Caki2 (cell line): ENCODE measurements at regions not wholly inside any gene's neighbourhood (a gene's known extent, or its start where the extent isn't known, plus 50 kb on each side); places are given as distances from the start of the nearest gene placed in this dataset.

Experiments used
- DNase-seq: peaks from one replicate; pipeline ENCODE4 v3.0.0-alpha.2; 2015; ENCODE audit warnings: low read depth
- in situ Hi-C: cut with HindIII; loops from 2 replicates; pipeline ENCODE4 v1.10.0; 2016; ENCODE audit warnings: low sequenced_read_pairs, low pct_unique_long_range_greater_than_20kb, mixed read lengths

DNA sequence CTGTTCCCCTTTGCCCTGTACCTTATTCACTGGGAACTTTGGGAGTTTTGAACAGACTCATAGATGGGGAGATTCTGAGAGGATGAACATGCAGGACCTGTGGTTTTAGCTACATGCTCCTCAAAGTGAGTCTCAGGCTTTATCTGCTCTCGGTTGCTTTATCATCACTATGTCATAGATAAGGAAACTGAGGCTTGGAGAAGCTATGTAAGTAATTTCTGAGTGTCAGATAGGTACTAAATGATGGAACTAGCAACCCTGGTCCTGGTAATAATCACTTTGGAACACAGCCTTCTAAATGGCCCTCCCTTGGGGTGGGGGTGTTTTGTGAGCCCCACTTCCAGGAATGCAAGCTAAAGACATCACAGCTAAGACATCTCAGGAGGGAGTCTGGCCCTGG is 186.2 kb upstream of the MEX3C start:
- no peak for DNase-seq
- in situ Hi-C loops, result no loop called here

- in situ Hi-C loops, result no loop called here
- no peak for DNase-seq
Observed at GRCh38 chr18:51385270-51385669, 187.8 kb upstream of the MEX3C start.

- in situ Hi-C loops, result no loop called here
- no peak for DNase-seq
Observed at GRCh38 chr18:51390702-51391101, 193.2 kb upstream of the MEX3C start.

DNA sequence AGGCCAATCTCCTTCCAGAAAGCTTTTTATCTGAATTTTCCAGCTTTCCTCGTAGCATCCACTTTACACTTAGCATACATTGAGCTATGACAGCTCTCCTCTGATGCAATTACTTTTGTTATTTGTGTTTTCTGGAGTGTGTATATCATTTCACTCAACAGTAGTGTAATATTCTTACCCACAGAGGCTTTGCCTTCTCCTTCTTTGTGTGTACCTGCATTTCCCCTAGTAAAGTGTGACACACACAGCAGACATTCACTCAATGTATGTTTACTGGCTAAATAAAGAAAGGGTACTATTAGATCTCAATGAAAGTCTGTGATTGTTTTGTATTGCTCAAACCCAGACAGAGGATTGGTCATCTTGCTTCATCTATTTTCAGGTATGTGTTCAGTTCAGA is 193.7 kb upstream of the MEX3C start:
- DNase-seq, result no peak
- in situ Hi-C loops, result no loop called here

- in situ Hi-C loops, result no loop called here
- DNase-seq, result no peak
Observed at GRCh38 chr18:51391731-51392130, 194.2 kb upstream of the MEX3C start.

DNA sequence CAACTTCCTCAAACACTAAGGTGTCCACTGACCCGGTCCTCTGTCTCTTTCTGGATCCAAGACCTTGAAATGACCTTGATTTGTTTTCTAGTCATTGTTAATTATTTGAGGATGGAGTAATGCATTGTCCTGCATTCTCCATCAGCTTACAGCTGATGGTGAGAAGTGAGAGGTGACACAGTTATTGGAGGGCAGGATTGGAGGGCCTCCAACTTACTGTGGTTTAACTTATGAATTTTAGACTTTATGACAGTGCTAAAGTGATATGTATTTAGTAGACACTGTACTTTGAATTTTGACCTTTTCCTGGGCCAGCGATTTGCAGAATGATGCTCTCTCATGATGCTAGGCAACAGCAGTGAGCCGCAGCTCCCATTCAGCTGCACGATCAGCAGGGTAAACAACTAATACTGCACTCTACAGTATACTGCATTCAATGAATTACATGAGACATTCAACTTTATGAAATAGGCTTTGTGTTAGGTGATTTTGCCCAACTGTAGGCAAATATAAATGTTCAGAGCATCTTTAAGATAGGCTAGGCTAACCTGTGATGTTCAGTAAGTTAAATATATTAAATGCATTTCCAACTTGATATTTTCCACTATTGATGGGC is 200.0 kb upstream of the MEX3C start:
- in situ Hi-C loops, result no loop called here
- no peak for DNase-seq

- in situ Hi-C loops, result no loop called here
- no peak for DNase-seq
Observed at GRCh38 chr18:51398104-51398503, 200.6 kb upstream of the MEX3C start.

GRCh38 chr18:51399491-51400122 is 202.1 kb upstream of the MEX3C start:
- in situ Hi-C loops, result no loop called here
- no peak for DNase-seq

GRCh38 chr18:51400721-51401120 is 203.2 kb upstream of the MEX3C start:
- no peak for DNase-seq
- in situ Hi-C loops, result no loop called here

- in situ Hi-C loops, result no loop called here
Observed at GRCh38 chr18:51401912-51402311, 204.4 kb upstream of the MEX3C start.

GRCh38 chr18:51404620-51405019 is 207.1 kb upstream of the MEX3C start:
- in situ Hi-C loops, result no loop called here
- DNase-seq, result no peak

More at GRCh38 chr18:51401912-51402311, 204.4 kb upstream of the MEX3C start:
- no peak for DNase-seq

DNA sequence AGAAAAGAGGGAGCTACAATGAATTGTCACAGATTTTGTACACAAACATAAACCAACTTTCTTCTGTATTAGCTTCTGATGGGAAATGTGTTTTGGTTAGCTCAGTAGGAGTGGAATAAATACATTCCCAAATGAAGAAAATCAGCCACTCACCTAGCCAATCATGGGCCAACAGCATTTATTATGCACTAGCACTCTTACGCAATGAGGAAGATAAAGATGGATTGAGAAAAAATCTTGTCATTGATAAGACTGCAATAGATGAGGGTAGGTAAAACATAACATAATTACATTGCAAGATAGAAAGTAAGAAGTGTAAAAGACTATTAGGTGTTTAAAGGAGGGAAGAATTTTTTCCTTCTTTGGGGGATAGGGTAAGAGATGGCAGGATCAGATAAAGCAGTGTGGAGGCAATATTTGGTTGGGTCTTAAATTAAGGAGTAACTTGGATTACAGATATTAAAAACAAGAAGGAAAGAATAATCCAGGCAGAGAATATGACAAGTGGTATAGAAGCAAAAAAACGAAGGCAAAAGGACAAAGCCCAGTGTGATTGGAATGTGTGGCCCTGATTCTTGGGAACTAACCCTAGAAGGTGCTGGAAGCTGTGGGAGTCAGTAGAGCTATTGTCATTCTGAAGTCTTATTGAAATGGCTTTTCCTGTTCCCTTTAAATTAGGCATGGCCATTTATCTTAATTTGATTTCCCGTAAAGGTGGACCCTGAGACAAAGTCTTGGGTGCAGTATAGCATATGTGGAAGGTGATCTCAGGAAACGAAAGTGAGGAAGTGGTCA is 208.4 kb upstream of the MEX3C start:
- DNase-seq, result no peak
- in situ Hi-C loops, result no loop called here

DNA sequence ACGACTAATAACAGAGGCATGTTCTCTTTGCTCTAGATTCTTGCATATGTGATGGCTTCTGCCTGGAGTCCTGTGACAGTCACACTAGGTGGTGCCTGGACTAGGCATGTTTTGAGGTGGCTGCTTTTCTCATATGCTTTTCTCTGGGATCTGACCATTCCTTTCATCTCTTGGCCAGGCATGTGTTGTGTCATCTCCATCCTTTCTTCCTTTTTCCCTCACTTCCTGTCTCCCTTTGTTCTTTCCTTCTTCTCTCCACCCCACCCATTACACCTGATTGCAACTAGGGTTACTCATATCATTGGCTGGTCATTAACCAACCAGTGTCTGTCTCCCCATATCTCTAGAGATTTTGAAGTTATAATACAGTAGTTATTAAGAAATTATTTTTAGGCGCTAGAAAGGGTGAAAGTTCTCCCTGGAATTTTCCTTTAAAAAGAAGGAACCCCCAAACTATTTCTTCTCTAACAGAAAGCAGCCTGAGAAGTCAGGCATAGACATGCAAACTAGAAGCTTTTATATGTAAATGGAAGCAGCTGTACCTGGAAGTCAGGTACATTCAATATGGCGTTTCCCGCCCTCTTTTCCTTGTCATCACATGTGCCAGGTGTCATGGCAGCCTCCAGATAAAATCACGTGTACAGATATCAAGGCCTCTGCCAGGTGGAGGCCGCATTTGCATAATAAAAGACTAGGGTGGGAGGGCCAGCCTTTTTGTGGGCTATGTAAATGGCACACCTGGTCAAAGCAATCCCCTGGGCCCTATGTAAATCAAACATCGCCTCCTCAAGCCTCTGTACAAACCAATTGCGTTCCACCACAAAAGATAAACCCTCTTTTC is 220.4 kb upstream of the MEX3C start:
- in situ Hi-C loops, result no loop called here

GRCh38 chr18:51425475-51425874 is 228.0 kb upstream of the MEX3C start:
- in situ Hi-C loops, result no loop called here
- no peak for DNase-seq

More for the DNA sequence above, 220.4 kb upstream of the MEX3C start:
- DNase-seq, result no peak

GRCh38 chr18:51425889-51426288 is 228.4 kb upstream of the MEX3C start:
- in situ Hi-C loops, result no loop called here
- no peak for DNase-seq

DNA sequence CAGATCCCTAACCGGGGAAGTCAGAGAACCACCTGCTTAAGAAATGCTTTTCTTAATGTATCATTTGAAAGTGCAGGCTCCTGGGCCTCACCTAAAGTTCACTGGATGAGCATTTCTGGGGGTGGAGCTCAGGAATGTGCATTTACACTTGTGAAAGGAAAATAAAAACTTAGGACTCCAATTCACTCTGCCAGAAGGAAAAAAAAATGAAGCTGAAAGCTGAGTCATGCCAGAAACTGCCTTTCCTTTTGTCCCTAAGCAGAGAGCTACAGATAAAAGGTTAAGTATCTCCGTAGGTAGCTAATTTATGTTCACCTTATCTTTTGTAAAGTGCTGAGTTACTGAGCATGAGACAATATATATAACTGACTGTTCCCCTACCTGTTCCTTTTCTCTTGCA is 229.5 kb upstream of the MEX3C start:
- DNase-seq, result peak; percentile 8
- in situ Hi-C loops, result no loop called here

DNA sequence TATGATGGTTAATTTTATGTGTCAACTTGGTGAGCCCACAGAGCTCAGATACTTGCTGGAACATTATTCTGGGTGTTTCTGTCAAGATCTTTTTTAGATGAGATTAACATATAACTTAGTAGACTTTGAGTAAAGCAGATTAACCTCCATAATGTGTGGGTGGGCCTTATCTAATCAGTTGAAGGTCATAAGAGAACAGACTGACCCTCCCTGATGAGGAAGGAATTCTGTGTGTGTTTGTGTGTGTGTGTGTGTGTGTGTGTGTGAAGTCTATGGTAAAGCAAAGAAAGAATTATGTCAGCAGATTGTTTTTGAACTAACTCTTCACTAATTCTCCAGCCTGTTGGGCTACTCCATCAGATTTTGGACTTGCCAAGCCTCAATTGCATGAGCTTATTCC is 232.2 kb upstream of the MEX3C start:
- in situ Hi-C loops, result no loop called here
- no peak for DNase-seq

GRCh38 chr18:51430538-51430937 is 233.1 kb upstream of the MEX3C start:
- DNase-seq, result no peak
- in situ Hi-C loops, result no loop called here

DNA sequence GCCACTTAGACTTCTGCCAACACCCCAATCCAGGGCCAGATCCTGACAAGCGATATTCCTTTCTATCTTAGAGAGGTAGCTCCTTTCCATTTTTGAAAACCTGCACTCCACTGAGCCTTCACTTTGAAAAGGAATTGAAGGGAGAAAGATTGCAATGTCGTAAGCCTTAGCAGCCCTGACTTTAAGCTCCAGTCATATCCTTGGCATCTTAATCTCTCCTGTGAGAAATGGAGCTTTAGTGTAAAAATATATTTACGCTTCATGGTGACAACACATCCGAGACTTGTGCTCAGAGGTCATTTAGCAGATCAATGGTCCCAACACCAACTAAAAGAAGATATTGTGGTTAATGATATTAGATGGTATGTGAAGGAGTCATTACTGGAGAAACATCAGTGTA is 235.8 kb upstream of the MEX3C start:
- DNase-seq, result no peak
- in situ Hi-C loops, result no loop called here
